HG03521 (cell line): ENCODE measurements at regions not wholly inside any gene's neighbourhood (a gene's known extent, or its start where the extent isn't known, plus 50 kb on each side); places are given as distances from the start of the nearest gene placed in this dataset.

ENCODE experiments used
- ATAC-seq: cut with Tn5 transposase; IDR thresholded peaks from one replicate; pipeline ENCODE4 v1.9.1; 2021; ENCODE audit warnings: mild to moderate bottlenecking, moderate library complexity; ENCODE audit not compliant: unreplicated experiment

GRCh38 chr2:142180820-142181533 is 50.2 kb upstream of the LRP1B start:
- ATAC-seq = no peak
